CD4-positive, alpha-beta T cell (primary cell): ENCODE measurements at regions not wholly inside any gene's neighbourhood (a gene's known extent, or its start where the extent isn't known, plus 50 kb on each side); places are given as distances from the start of the nearest gene placed in this dataset.

ENCODE experiments used
- ATAC-seq: fragments of 200-7000 bp; cut with Tn5 transposase; one replicate; pipeline ENCODE4 v1.10.0; 2022; ENCODE audit warnings: mild to moderate bottlenecking; ENCODE audit not compliant: poor library complexity
- CTCF ChIA-PET: fragments of 350-600 bp; sonication (Branson Sonifier 250); formaldehyde crosslinking; loops from one replicate; lab custom pipeline; 2021; ENCODE audit warnings: antibody characterized with exemption, inconsistent platforms; lab: Charles Lee
- POLR2A ChIA-PET: fragments of 350-600 bp; sonication (Branson Sonifier 250); formaldehyde crosslinking; loops from one replicate; lab custom pipeline; 2021; ENCODE audit warnings: antibody characterized with exemption, inconsistent platforms; lab: Charles Lee
- DNase-seq, 14 experiments: peaks; one replicate each; pipeline ENCODE4 v3.0.0-alpha.2; 2013 to 2020; ENCODE audit warnings: mixed read lengths in 2 of 14
- H3K27ac ChIP-seq, 2 donors: one replicate each; pipeline versions ENCODE4 v1.5.1 to v1.7.0; 2013; ENCODE audit warnings: low read length in 2 of 2, low read depth in 1 of 2, mild to moderate bottlenecking in 1 of 2
- H3K27me3 ChIP-seq, 2 experiments: 1 replicate in 1 of 2; 2 replicates in 1 of 2; pipeline versions ENCODE4 v1.6.1 to v1.7.0; 2013; ENCODE audit warnings: low read length in 2 of 2, control low read depth in 1 of 2, mild to moderate bottlenecking in 1 of 2, moderate library complexity in 1 of 2; ENCODE audit not compliant: insufficient read depth in 2 of 2, control insufficient read depth in 1 of 2
- H3K36me3 ChIP-seq: one replicate; pipeline ENCODE4 v1.6.1; 2013; ENCODE audit warnings: low read length, control low read depth; ENCODE audit not compliant: insufficient read depth
- H3K4me1 ChIP-seq: one replicate; pipeline ENCODE4 v1.6.1; 2013; ENCODE audit warnings: low read length, control low read depth; ENCODE audit not compliant: insufficient read depth
- H3K4me3 ChIP-seq: one replicate; pipeline ENCODE4 v1.5.1; 2013; ENCODE audit warnings: mild to moderate bottlenecking, low read length, moderate library complexity
- H3K9me3 ChIP-seq, 2 experiments: 1 replicate in 1 of 2; 2 replicates in 1 of 2; pipeline versions ENCODE4 v1.6.1 to v1.7.0; 2013; ENCODE audit warnings: low read length in 2 of 2, mild to moderate bottlenecking in 2 of 2, control low read depth in 1 of 2, moderate library complexity in 1 of 2; ENCODE audit not compliant: control insufficient read depth in 1 of 2, insufficient read depth in 1 of 2
- H3K27ac Mint-ChIP-seq: one replicate; pipeline ENCODE4 v1.8.0; 2020; ENCODE audit warnings: mixed read lengths
- H3K27me3 Mint-ChIP-seq: one replicate; pipeline ENCODE4 v1.8.0; 2021; ENCODE audit warnings: mixed read lengths
- H3K36me3 Mint-ChIP-seq: one replicate; pipeline ENCODE4 v1.8.0; 2021; ENCODE audit warnings: low read depth, mixed read lengths
- H3K4me1 Mint-ChIP-seq: one replicate; pipeline ENCODE4 v1.8.0; 2021; ENCODE audit warnings: low read depth, mixed read lengths
- H3K4me3 Mint-ChIP-seq: one replicate; pipeline ENCODE4 v1.8.0; 2020; ENCODE audit warnings: mild to moderate bottlenecking, mixed read lengths
- H3K9me3 Mint-ChIP-seq: one replicate; pipeline ENCODE4 v1.8.0; 2020; ENCODE audit warnings: mixed read lengths
- CTCF ChIP-seq: fragments of 200-600 bp; IDR thresholded peaks from one replicate; pipeline ENCODE4 v1.8.0; 2022; ENCODE audit warnings: antibody characterized with exemption, mild to moderate bottlenecking
- intact Hi-C, 2 experiments: fragments of 100-400 bp; cut with DNase I in 1 of 2; cut with micrococcal nuclease in 1 of 2; formaldehyde crosslinking; loops; one replicate each; pipeline versions ENCODE4 v1.15.1 to v1.9.0; 2023 to 2025; cut with DNase I, micrococcal nuclease

- TF ChIP-seq CTCF = no peak
- Histone ChIP-seq H3K27me3 (no peaks in the 10 kb centered on the region), H3K4me1 (no peaks in the 10 kb centered on the region), H3K36me3 (no peaks in the 10 kb centered on the region), H3K27ac (no peak overlapping the region), H3K4me3 (no peak overlapping the region), H3K9me3 (no peaks in the 10 kb centered on the region)
- ATAC-seq (no peak), DNase-seq (no peak)
- no peaks in the 10 kb centered on the region for H3K9me3 Mint-ChIP-seq
- intact Hi-C loops = no loop called here
- H3K36me3 Mint-ChIP-seq = no peaks in the 10 kb centered on the region
- ChIA-PET CTCF (no interaction called here), POLR2A (no interaction called here)
- peaks cover 4% of the 10 kb centered on the region for H3K27me3 Mint-ChIP-seq
- H3K4me3 Mint-ChIP-seq = no peak overlapping the region
- no peaks in the 10 kb centered on the region for H3K4me1 Mint-ChIP-seq
- no peak overlapping the region for H3K27ac Mint-ChIP-seq
These were observed 55.9 kb upstream of the ATL2 start for GRCh38 chr2:38432820-38433606.

- H3K4me3 ChIP-seq = no peak overlapping the region
- H3K36me3 ChIP-seq = no peaks in the 10 kb centered on the region
- no peak for ATAC-seq
- Mint-ChIP-seq H3K4me3 (no peak overlapping the region), H3K9me3 (no peaks in the 10 kb centered on the region), H3K4me1 (no peaks in the 10 kb centered on the region), H3K36me3 (no peaks in the 10 kb centered on the region), H3K27me3 (peaks cover 2% of the 10 kb centered on the region), H3K27ac (no peak overlapping the region)
- ChIA-PET POLR2A (interaction anchor here (1.5 kb wide), 1 partner anchor 55 kb away, joined by 4 read pairs; no protein-coding TSS in a partner anchor), CTCF (interaction anchor here (0.9 kb wide), 1 partner anchor 78 kb away, joined by 3 read pairs; no protein-coding TSS in a partner anchor)
- intact Hi-C loops = no loop called here
- H3K27me3 ChIP-seq = no peaks in the 10 kb centered on the region
- no peak for DNase-seq
- no peaks in the 10 kb centered on the region for H3K9me3 ChIP-seq
- H3K27ac ChIP-seq = no peak overlapping the region
- TF ChIP-seq CTCF = no peak
- H3K4me1 ChIP-seq = no peaks in the 10 kb centered on the region
These were observed 53.6 kb upstream of the ATL2 start for GRCh38 chr2:38430597-38431207.

- CTCF ChIA-PET = no interaction called here
- POLR2A ChIA-PET = interaction anchor here (1.5 kb wide), 1 partner anchor 54 kb away, joined by 4 read pairs; no protein-coding TSS in a partner anchor
- ATAC-seq (no peak), DNase-seq (no peak)
- H3K9me3 Mint-ChIP-seq = no peaks in the 10 kb centered on the region
- peaks cover 4% of the 10 kb centered on the region for H3K27me3 Mint-ChIP-seq
- Histone ChIP-seq H3K4me1 (no peaks in the 10 kb centered on the region), H3K27me3 (no peaks in the 10 kb centered on the region), H3K36me3 (no peaks in the 10 kb centered on the region), H3K27ac (no peak overlapping the region), H3K4me3 (no peak overlapping the region), H3K9me3 (no peaks in the 10 kb centered on the region)
- H3K4me1 Mint-ChIP-seq = no peaks in the 10 kb centered on the region
- H3K36me3 Mint-ChIP-seq = no peaks in the 10 kb centered on the region
- no peak overlapping the region for H3K4me3 Mint-ChIP-seq
- TF ChIP-seq CTCF = no peak
- intact Hi-C loops = no loop called here
- H3K27ac Mint-ChIP-seq = no peak overlapping the region
These were observed 53.1 kb upstream of the ATL2 start for GRCh38 chr2:38430196-38430595.
